HFFc6 (cell line): ENCODE measurements at regions not wholly inside any gene's neighbourhood (a gene's known extent, or its start where the extent isn't known, plus 50 kb on each side); places are given as distances from the start of the nearest gene placed in this dataset.

Experiments used
- DNase-seq: peaks from one replicate; pipeline ENCODE4 v3.0.0-alpha.2; 2018
- H3K27ac Mint-ChIP-seq: 2 replicates; pipeline ENCODE4 v1.8.0; 2020; ENCODE audit warnings: mild to moderate bottlenecking, mixed read lengths
- H3K27me3 Mint-ChIP-seq: 2 replicates; pipeline ENCODE4 v1.8.0; 2021; ENCODE audit warnings: mild to moderate bottlenecking, moderate library complexity, mixed read lengths; ENCODE audit not compliant: insufficient read depth
- H3K36me3 Mint-ChIP-seq: 2 replicates; pipeline ENCODE4 v1.8.0; 2021; ENCODE audit warnings: low read depth, mixed read lengths
- H3K4me1 Mint-ChIP-seq: 2 replicates; pipeline ENCODE4 v1.8.0; 2020; ENCODE audit warnings: low read depth, mixed read lengths
- H3K4me3 Mint-ChIP-seq: 2 replicates; pipeline ENCODE4 v1.8.0; 2020; ENCODE audit warnings: mild to moderate bottlenecking, moderate library complexity, mixed read lengths
- H3K9me3 Mint-ChIP-seq: 2 replicates; pipeline ENCODE4 v1.8.0; 2020; ENCODE audit warnings: mild to moderate bottlenecking, mixed read lengths
- CTCF ChIP-seq: fragments of 200-600 bp; sonication (generic); IDR thresholded peaks from 2 replicates; pipeline ENCODE4 v1.5.0; 2021; ENCODE audit warnings: antibody characterized with exemption, mild to moderate bottlenecking

DNA sequence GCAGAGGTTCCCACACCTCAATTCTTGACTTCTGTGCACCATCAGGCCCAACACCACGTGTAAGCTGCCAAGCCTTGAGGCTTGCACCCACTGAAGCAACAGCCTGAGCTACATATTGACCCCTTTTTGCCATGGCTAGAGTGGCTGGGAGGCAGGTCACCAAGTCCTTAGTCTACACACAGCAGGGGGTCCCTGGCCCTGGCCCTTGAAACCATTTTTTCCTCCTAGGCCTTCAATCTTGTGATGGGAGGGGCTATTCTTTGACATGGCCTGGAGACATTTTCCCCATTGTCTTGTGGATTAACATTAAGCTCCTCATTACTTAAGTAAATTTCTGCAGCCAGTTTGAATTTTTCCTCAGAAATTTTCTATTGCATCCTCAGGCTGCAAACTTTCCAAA is 336.6 kb downstream of the IL15 start:
- H3K4me3 Mint-ChIP-seq: no peak overlapping the region
- peaks cover 17% of the 10 kb centered on the region for H3K36me3 Mint-ChIP-seq
- TF ChIP-seq CTCF: no peak
- no peak overlapping the region for H3K27ac Mint-ChIP-seq
- peaks cover 4% of the 10 kb centered on the region; the same call in 1 of the 2 replicates for H3K27me3 Mint-ChIP-seq
- DNase-seq: no peak
- H3K9me3 Mint-ChIP-seq: no peaks in the 10 kb centered on the region; the same call in 1 of the 2 replicates
- peaks cover 10% of the 10 kb centered on the region for H3K4me1 Mint-ChIP-seq
